H1 (cell line): ENCODE measurements at regions not wholly inside any gene's neighbourhood (a gene's known extent, or its start where the extent isn't known, plus 50 kb on each side); places are given as distances from the start of the nearest gene placed in this dataset.

ENCODE experiments used
- ATF2 ChIP-seq: IDR thresholded peaks from 2 replicates; pipeline ENCODE4 v1.6.1; 2012; ENCODE audit warnings: low read length, inconsistent platforms
- MAX ChIP-seq: IDR thresholded peaks from 2 replicates; pipeline ENCODE4 v1.6.1; 2012; ENCODE audit warnings: inconsistent platforms

- TF ChIP-seq ATF2 (no peak), MAX (no peak)
- TF ChIP-seq, all 59 proteins: peak for 0
These were observed 662.4 kb upstream of the BCHE start (continued) for GRCh38 chr3:166499636-166500035.
